ENCODE measurements at regions not wholly inside any gene's neighbourhood (a gene's known extent, or its start where the extent isn't known, plus 50 kb on each side); places are given as distances from the start of the nearest gene placed in this dataset.

DNA sequence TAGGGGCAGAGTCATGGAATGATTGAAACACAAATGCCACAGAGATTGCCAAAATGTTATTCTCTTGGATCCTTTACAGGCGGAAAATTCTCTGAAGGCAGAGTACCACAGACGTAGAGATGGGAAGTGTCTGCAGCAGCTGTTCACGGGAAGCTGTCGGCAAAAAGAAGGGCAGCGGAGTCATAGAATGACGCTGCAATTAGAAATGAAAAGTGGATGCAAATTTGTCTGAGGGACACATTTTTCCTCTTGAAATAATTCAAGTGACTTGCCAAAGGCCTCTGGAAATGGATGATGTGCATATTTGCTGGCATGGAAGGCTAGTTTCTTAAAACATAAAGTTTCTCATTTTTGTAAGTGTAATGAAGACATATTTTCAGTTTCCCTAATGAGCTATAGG is 77.5 kb upstream of the PLD5 start:
- Histone ChIP-seq H3K79me1 (ENCODE audit: low read depth, low read length) (no peaks in the 10 kb centered on the region), H2BK120ac (replicated peaks; ENCODE audit: low read depth, low read length) (no peak overlapping the region), H4K5ac (ENCODE audit: insufficient read length, low read depth, low read length) (no peak overlapping the region), H3K23ac (ENCODE audit: insufficient read length) (no peak overlapping the region), H3K79me2 (ENCODE audit: control insufficient read depth in 1 of 2, insufficient read depth in 2 of 2, low read length in 2 of 2) (no peaks in the 10 kb centered on the region), H3K56ac (replicated peaks; ENCODE audit: insufficient read length, low read depth, low read length) (no peak overlapping the region), H4K8ac (ENCODE audit: extremely low read depth, insufficient read depth, low read length) (no peak overlapping the region), H3K4me3 (ENCODE audit: extremely low read depth in 1 of 4, insufficient read depth in 2 of 4, low read depth in 3 of 4, low read length in 4 of 4) (no peak overlapping the region), H3K36me3 (ENCODE audit: control insufficient read depth in 2 of 4, insufficient read depth in 4 of 4, low read length in 3 of 4) (no peaks in the 10 kb centered on the region; a peak in 1 of 8 replicates), H3K9me3 (ENCODE audit: insufficient read depth in 2 of 2, low read depth in 1 of 2, low read length in 1 of 2) (peaks cover under 1 to 2% of the 10 kb centered on the region in 2 experiments; a peak in 1 of 4 replicates), H2BK15ac (ENCODE audit: low read length) (no peak overlapping the region), H2BK20ac (ENCODE audit: low read length) (no peak overlapping the region), H3K27ac (ENCODE audit: low read depth, low read length) (no peak overlapping the region), H2AFZ (ENCODE audit: low read length) (no peak overlapping the region), H3K4me1 (replicated peaks in 1 of 4; ENCODE audit: control insufficient read depth in 3 of 4, insufficient read depth in 4 of 4, low read length in 3 of 4) (0 out of 7 replicates have a peak, but pooled peaks cover 0 to 2% (median 0%) of the 10 kb centered on the region in 4 experiments), H3K18ac (ENCODE audit: extremely low read depth, low read length) (no peak overlapping the region), H3K14ac (ENCODE audit: insufficient read length) (no peak overlapping the region), H4K20me1 (replicated peaks in 1 of 2; ENCODE audit: control insufficient read depth in 1 of 2, insufficient read depth in 2 of 2, low read length in 2 of 2) (no peaks in the 10 kb centered on the region), H3K9ac (replicated peaks in 1 of 4; ENCODE audit: extremely low read depth in 1 of 4, low read depth in 3 of 4, low read length in 3 of 4) (no peak overlapping the region), H3K27me3 (replicated peaks in 1 of 4; ENCODE audit: control insufficient read depth in 3 of 4, extremely low read depth in 1 of 4, insufficient read depth in 3 of 4, low read length in 3 of 4) (no peaks in the 10 kb centered on the region), H2BK5ac (ENCODE audit: low read depth, low read length) (no peak overlapping the region), H2BK12ac (ENCODE audit: low read depth, low read length) (no peak overlapping the region), H3K4ac (replicated peaks; ENCODE audit: insufficient read length, low read depth, low read length) (no peak overlapping the region), H3K23me2 (ENCODE audit: low read depth, low read length) (no peaks in the 10 kb centered on the region), H3K4me2 (ENCODE audit: insufficient read depth in 1 of 2, low read depth in 2 of 2, low read length in 2 of 2) (no peak overlapping the region), H4K91ac (replicated peaks; ENCODE audit: insufficient read length, low read length) (no peak overlapping the region), H2AK5ac (ENCODE audit: low read depth, low read length) (no peak overlapping the region)
- no peak for DNase-seq (ENCODE audit: low read depth in 1 of 2, low spot score in 2 of 2)
- POLR2A ChIA-PET (ENCODE audit: partially characterized antibody) = no interaction called here
- WGBS, 2 experiments (ENCODE audit: extremely low coverage in 1 of 2, insufficient coverage in 1 of 2, insufficient read length in 1 of 2, insufficient replicate concordance in 2 of 2, low coverage in 1 of 2, low lambda C conversion rate in 2 of 2, missing lambda C conversion rate in 1 of 2) = 86% methylated on average over 6 of the region's 6 CpGs; no CpG with 5 or more reads in 1 of the 2 experiments
- CTCF ChIA-PET (ENCODE audit: partially characterized antibody) = interaction anchor here (1.3 to 1.5 kb wide), 2 partner anchors 12 to 146 kb away, joined by 3 read pairs; no protein-coding TSS in a partner anchor
- FAIRE-seq = no peak
- TF ChIP-seq NRF1 (IDR thresholded peaks at IDR 0.05; ENCODE audit: low read depth, low read length) (no peak), EGR1 (IDR thresholded peaks at IDR 0.05; ENCODE audit: borderline replicate concordance, low read depth, low read length) (no peak), TBP (IDR thresholded peaks at IDR 0.05; ENCODE audit: low read depth, low read length) (no peak), RBBP5 (IDR thresholded peaks at IDR 0.05; ENCODE audit: borderline replicate concordance, low read depth, low read length) (no peak), JUN (IDR thresholded peaks at IDR 0.05; ENCODE audit: low read depth, low read length) (no peak), RFX5 (IDR thresholded peaks at IDR 0.05; ENCODE audit: borderline replicate concordance, low read depth, low read length) (no peak), SAP30 (IDR thresholded peaks at IDR 0.05; ENCODE audit: insufficient read depth, insufficient replicate concordance, low read length) (no peak), SIRT6 (IDR thresholded peaks at IDR 0.05; ENCODE audit: low read length) (no peak), KDM1A (IDR thresholded peaks at IDR 0.05; ENCODE audit: borderline replicate concordance, low read length) (no peak), RNF2 (IDR thresholded peaks at IDR 0.05; ENCODE audit: borderline replicate concordance, low read depth, low read length, missing control alignments, poor library complexity, severe bottlenecking) (no peak)
- TF ChIP-seq, protein P1, sequence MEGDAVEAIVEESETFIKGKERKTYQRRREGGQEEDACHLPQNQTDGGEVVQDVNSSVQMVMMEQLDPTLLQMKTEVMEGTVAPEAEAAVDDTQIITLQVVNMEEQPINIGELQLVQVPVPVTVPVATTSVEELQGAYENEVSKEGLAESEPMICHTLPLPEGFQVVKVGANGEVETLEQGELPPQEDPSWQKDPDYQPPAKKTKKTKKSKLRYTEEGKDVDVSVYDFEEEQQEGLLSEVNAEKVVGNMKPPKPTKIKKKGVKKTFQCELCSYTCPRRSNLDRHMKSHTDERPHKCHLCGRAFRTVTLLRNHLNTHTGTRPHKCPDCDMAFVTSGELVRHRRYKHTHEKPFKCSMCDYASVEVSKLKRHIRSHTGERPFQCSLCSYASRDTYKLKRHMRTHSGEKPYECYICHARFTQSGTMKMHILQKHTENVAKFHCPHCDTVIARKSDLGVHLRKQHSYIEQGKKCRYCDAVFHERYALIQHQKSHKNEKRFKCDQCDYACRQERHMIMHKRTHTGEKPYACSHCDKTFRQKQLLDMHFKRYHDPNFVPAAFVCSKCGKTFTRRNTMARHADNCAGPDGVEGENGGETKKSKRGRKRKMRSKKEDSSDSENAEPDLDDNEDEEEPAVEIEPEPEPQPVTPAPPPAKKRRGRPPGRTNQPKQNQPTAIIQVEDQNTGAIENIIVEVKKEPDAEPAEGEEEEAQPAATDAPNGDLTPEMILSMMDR (IDR thresholded peaks at IDR 0.05; ENCODE audit: control extremely low read depth in 1 of 3, insufficient read depth in 1 of 3, low read depth in 1 of 3, low read length in 3 of 3) = no peak
